ENCODE measurements at regions not wholly inside any gene's neighbourhood (a gene's known extent, or its start where the extent isn't known, plus 50 kb on each side); places are given as distances from the start of the nearest gene placed in this dataset.

DNA sequence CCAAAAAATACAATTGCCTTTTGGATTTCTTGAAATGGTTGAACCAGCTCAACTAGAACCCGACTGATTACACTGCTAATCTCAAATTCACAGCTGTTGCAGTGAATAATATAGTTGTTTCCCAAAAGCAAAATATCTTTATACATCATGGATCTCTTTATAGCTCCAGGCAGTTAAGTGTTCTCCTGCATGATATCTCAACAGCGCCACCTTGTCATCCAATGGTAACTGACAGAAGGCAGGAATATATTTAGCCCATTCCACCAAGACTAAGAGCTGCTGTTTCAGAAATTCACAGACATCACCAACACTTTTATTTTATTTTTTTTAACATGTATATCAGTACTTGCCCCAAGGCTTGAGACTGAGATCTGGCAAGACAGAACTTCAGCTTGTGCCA is 1141.0 kb upstream of the PRR20A start:
- TF ChIP-seq EZH2phosphoT487 (IDR thresholded peaks at IDR 0.05; ENCODE audit: borderline replicate concordance, low read depth, low read length): no peak
- TF ChIP-seq, protein P1, sequence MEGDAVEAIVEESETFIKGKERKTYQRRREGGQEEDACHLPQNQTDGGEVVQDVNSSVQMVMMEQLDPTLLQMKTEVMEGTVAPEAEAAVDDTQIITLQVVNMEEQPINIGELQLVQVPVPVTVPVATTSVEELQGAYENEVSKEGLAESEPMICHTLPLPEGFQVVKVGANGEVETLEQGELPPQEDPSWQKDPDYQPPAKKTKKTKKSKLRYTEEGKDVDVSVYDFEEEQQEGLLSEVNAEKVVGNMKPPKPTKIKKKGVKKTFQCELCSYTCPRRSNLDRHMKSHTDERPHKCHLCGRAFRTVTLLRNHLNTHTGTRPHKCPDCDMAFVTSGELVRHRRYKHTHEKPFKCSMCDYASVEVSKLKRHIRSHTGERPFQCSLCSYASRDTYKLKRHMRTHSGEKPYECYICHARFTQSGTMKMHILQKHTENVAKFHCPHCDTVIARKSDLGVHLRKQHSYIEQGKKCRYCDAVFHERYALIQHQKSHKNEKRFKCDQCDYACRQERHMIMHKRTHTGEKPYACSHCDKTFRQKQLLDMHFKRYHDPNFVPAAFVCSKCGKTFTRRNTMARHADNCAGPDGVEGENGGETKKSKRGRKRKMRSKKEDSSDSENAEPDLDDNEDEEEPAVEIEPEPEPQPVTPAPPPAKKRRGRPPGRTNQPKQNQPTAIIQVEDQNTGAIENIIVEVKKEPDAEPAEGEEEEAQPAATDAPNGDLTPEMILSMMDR (conservative IDR thresholded peaks at IDR 0.05; ENCODE audit: low read length): 0 out of 2 replicates have a peak, but pooled peaks have one; percentile 14
- BruUV-seq (replicated peaks): no TSS peak
- ChIA-PET POLR2A (interaction anchor here (0.6 to 0.7 kb wide), 2 partner anchors 85 to 129 kb away, joined by 3 read pairs; no protein-coding TSS in a partner anchor), CTCF (ENCODE audit: unreplicated experiment) (no interaction called here)
- no peaks in the 10 kb centered on the region for H3K79me2 ChIP-seq (ENCODE audit: insufficient read depth, low read depth, low read length)
- H3K27ac ChIP-seq (ENCODE audit: low read depth, low read length, poor library complexity, severe bottlenecking): no peak overlapping the region
- H2AFZ ChIP-seq (ENCODE audit: low read length): no peak overlapping the region
- no peaks in the 10 kb centered on the region for H3K4me1 ChIP-seq (ENCODE audit: insufficient read depth, low read length, poor library complexity, severe bottlenecking)
- no peak overlapping the region for H3K4me3 ChIP-seq (ENCODE audit: low read depth, low read length, poor library complexity, severe bottlenecking)
- intact Hi-C loops (cut with micrococcal nuclease; ENCODE audit: unreplicated experiment): no loop called here
- no peaks in the 10 kb centered on the region for H3K36me3 ChIP-seq (ENCODE audit: insufficient read depth, low read length)
- no peaks in the 10 kb centered on the region for H3K9me2 ChIP-seq (ENCODE audit: insufficient read depth, low read length)
- 0 out of 2 replicates have a peak, but pooled peaks cover 4% of the 10 kb centered on the region for H3K9me3 ChIP-seq (ENCODE audit: low read length)
- DNase-seq (ENCODE audit: low spot score): no peak
- H3K4me2 ChIP-seq (ENCODE audit: low read length): no peak overlapping the region
- H4K20me1 ChIP-seq (ENCODE audit: insufficient read depth, low read length): no peaks in the 10 kb centered on the region

DNA sequence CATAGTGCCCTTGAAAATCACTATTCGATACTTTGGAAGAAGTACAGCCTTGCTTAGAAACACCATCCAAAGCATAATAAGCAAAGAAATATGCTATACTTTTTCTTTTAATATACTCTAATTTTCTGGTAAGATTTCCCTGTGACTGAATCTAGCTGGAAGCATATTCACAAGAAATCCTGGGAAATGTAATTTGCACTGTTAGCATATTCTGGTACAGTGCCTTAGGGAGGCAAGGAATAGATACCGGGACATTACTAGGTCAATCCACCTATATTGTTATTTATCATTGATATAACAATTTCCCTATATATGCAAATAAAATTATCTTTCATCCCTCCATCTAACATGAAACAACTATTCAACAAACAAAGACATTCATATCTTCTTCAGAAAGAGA is 1131.3 kb upstream of the PRR20A start:
- BruUV-seq (replicated peaks): no TSS peak
- Histone ChIP-seq H3K79me2 (ENCODE audit: insufficient read depth, low read depth, low read length) (no peaks in the 10 kb centered on the region), H3K4me3 (ENCODE audit: low read depth, low read length, poor library complexity, severe bottlenecking) (no peak overlapping the region), H2AFZ (ENCODE audit: low read length) (no peak overlapping the region), H3K27ac (ENCODE audit: low read depth, low read length, poor library complexity, severe bottlenecking) (no peak overlapping the region), H3K9me3 (ENCODE audit: low read length) (no peaks in the 10 kb centered on the region), H3K9me2 (ENCODE audit: insufficient read depth, low read length) (no peaks in the 10 kb centered on the region), H3K36me3 (ENCODE audit: insufficient read depth, low read length) (no peaks in the 10 kb centered on the region), H3K4me1 (ENCODE audit: insufficient read depth, low read length, poor library complexity, severe bottlenecking) (no peaks in the 10 kb centered on the region), H3K4me2 (ENCODE audit: low read length) (no peak overlapping the region), H4K20me1 (ENCODE audit: insufficient read depth, low read length) (no peaks in the 10 kb centered on the region)
- TF ChIP-seq, protein P1 (conservative IDR thresholded peaks at IDR 0.05; ENCODE audit: low read length): no peak
- no peak for TF ChIP-seq EZH2phosphoT487 (IDR thresholded peaks at IDR 0.05; ENCODE audit: borderline replicate concordance, low read depth, low read length)
- CTCF ChIA-PET (ENCODE audit: unreplicated experiment): no interaction called here
- no peak for DNase-seq (ENCODE audit: low spot score)
- POLR2A ChIA-PET: no interaction called here
- intact Hi-C loops (cut with micrococcal nuclease; ENCODE audit: unreplicated experiment): no loop called here

DNA sequence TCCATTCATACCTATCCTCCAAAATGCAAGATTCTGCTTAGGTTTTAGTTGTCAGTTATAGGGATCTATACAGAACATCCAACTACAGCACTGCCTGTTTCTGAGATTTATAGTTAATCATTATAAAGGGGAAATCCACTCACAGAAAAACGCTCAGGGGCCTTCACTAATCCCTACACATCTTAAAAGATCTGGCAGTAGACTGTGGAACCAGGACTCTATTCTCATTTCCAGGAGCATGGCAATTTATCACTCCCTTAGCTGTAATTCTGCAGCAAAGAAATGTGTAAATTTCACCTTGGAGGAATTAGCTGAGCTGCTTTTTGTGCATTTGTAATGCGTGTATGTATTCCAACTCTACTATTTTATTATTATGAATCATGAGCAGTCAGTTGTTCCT is 1128.1 kb upstream of the PRR20A start:
- Histone ChIP-seq H3K4me1 (ENCODE audit: insufficient read depth, low read length, poor library complexity, severe bottlenecking) (no peaks in the 10 kb centered on the region), H2AFZ (ENCODE audit: low read length) (no peak overlapping the region), H4K20me1 (ENCODE audit: insufficient read depth, low read length) (no peaks in the 10 kb centered on the region), H3K4me2 (ENCODE audit: low read length) (no peak overlapping the region), H3K9me3 (ENCODE audit: low read length) (no peaks in the 10 kb centered on the region), H3K27ac (ENCODE audit: low read depth, low read length, poor library complexity, severe bottlenecking) (no peak overlapping the region), H3K9me2 (ENCODE audit: insufficient read depth, low read length) (no peaks in the 10 kb centered on the region), H3K36me3 (ENCODE audit: insufficient read depth, low read length) (no peaks in the 10 kb centered on the region), H3K4me3 (ENCODE audit: low read depth, low read length, poor library complexity, severe bottlenecking) (no peak overlapping the region), H3K79me2 (ENCODE audit: insufficient read depth, low read depth, low read length) (no peaks in the 10 kb centered on the region)
- TF ChIP-seq, protein P1 (conservative IDR thresholded peaks at IDR 0.05; ENCODE audit: low read length): no peak
- TF ChIP-seq EZH2phosphoT487 (IDR thresholded peaks at IDR 0.05; ENCODE audit: borderline replicate concordance, low read depth, low read length): no peak
- CTCF ChIA-PET (ENCODE audit: unreplicated experiment): no interaction called here
- POLR2A ChIA-PET: no interaction called here
- intact Hi-C loops (cut with micrococcal nuclease; ENCODE audit: unreplicated experiment): no loop called here
- no peak for DNase-seq (ENCODE audit: low spot score)
- no TSS peak for BruUV-seq (replicated peaks)
